Panc1 (cell line): ENCODE measurements at regions not wholly inside any gene's neighbourhood (a gene's known extent, or its start where the extent isn't known, plus 50 kb on each side); places are given as distances from the start of the nearest gene placed in this dataset.

Experiments
- CTCF ChIP-seq: fragments of 450-650 bp; IDR thresholded peaks from 2 replicates; pipeline ENCODE4 v1.5.1; 2017; ENCODE audit warnings: mild to moderate bottlenecking
- POLR2AphosphoS5 ChIP-seq: IDR thresholded peaks from 2 replicates; pipeline ENCODE4 v1.6.1; 2012; ENCODE audit warnings: mild to moderate bottlenecking, low read depth, low read length, moderate library complexity
- TF ChIP-seq, protein P1 (sequence below), 2 experiments: IDR thresholded peaks; 2 replicates each; pipeline ENCODE4 v1.6.1; 2011 to 2012; ENCODE audit warnings: low read depth in 2 of 2, control low read depth in 1 of 2, low read length in 1 of 2, mild to moderate bottlenecking in 1 of 2, moderate library complexity in 1 of 2; ENCODE audit not compliant: insufficient read depth in 1 of 2

DNA sequence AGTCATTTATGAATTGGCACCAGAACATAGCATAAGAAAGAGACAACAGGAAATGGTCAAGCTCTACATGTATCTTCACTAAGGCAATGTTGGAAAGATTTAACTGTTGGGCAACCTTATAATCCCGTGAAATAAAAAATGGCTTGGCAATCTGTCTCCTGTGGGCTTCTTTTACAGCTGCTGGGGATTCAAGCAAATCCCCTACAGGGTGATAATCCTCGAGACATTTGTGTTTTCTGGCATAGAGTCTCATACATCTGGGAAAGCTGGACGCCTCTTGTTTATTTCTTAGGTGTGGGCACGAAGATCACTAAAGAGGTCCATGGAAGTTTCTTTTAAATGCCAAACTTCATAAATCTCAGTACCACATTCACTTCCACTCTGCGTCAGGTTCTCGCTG, 82.2 kb upstream of the GPR141 start:
- TF ChIP-seq CTCF (no peak), POLR2AphosphoS5 (no peak)
- TF ChIP-seq, protein P1, sequence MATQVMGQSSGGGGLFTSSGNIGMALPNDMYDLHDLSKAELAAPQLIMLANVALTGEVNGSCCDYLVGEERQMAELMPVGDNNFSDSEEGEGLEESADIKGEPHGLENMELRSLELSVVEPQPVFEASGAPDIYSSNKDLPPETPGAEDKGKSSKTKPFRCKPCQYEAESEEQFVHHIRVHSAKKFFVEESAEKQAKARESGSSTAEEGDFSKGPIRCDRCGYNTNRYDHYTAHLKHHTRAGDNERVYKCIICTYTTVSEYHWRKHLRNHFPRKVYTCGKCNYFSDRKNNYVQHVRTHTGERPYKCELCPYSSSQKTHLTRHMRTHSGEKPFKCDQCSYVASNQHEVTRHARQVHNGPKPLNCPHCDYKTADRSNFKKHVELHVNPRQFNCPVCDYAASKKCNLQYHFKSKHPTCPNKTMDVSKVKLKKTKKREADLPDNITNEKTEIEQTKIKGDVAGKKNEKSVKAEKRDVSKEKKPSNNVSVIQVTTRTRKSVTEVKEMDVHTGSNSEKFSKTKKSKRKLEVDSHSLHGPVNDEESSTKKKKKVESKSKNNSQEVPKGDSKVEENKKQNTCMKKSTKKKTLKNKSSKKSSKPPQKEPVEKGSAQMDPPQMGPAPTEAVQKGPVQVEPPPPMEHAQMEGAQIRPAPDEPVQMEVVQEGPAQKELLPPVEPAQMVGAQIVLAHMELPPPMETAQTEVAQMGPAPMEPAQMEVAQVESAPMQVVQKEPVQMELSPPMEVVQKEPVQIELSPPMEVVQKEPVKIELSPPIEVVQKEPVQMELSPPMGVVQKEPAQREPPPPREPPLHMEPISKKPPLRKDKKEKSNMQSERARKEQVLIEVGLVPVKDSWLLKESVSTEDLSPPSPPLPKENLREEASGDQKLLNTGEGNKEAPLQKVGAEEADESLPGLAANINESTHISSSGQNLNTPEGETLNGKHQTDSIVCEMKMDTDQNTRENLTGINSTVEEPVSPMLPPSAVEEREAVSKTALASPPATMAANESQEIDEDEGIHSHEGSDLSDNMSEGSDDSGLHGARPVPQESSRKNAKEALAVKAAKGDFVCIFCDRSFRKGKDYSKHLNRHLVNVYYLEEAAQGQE (IDR thresholded peaks at IDR 0.05; ENCODE audit: insufficient read depth in 1 of 2, low read depth in 2 of 2, low read length in 1 of 2): no peak
